ENCODE measurements at regions not wholly inside any gene's neighbourhood (a gene's known extent, or its start where the extent isn't known, plus 50 kb on each side); places are given as distances from the start of the nearest gene placed in this dataset.
"Not testable (repeated sequence)": the region's sequence is repeated elsewhere in the genome, so short reads cannot be mapped to it uniquely, and the experiment has no call there.

GRCh38 chr3:101151286-101151913 is 158.2 kb upstream of the ABI3BP start:
- no peak for DNase-seq
- Mint-ChIP-seq H3K27ac (no peak overlapping the region), H3K27me3 (peaks cover 46 to 47% of the 10 kb centered on the region in 2 donors), H3K9me3 (no peaks in the 10 kb centered on the region), H3K4me3 (no peak overlapping the region), H3K36me3 (ENCODE audit: insufficient read depth) (peaks cover 3% of the 10 kb centered on the region), H3K4me1 (ENCODE audit: low read depth in 2 of 2) (no peaks in the 10 kb centered on the region)
- ATAC-seq (replicated peaks) = no peak

DNA sequence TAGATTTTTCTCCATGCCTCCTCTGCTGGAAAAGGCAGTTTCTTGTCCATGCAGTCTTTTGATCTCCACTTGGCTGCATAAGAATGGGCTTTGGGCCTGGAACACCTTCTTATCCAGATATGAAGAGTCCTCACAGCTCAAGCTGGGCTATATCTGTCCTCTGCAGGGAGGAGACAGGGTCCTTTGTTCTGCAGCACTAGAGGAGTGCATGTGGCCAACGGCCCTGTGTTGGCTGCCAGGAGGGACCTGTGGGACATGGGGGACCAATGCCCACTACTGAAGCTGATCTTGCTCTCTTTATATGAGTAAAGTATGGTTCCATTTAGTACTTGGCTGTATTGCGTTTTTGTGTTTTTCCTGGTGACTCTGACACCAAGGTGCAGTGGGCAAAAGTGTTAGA is 157.3 kb upstream of the ABI3BP start:
- Mint-ChIP-seq H3K4me1 (ENCODE audit: low read depth in 2 of 2) (no peaks in the 10 kb centered on the region), H3K4me3 (no peak overlapping the region), H3K36me3 (ENCODE audit: insufficient read depth) (peaks cover 3% of the 10 kb centered on the region), H3K27ac (no peak overlapping the region), H3K9me3 (no peaks in the 10 kb centered on the region), H3K27me3 (peaks cover 38 to 39% of the 10 kb centered on the region in 2 donors)
- ATAC-seq (replicated peaks) (no peak), DNase-seq (no peak)

DNA sequence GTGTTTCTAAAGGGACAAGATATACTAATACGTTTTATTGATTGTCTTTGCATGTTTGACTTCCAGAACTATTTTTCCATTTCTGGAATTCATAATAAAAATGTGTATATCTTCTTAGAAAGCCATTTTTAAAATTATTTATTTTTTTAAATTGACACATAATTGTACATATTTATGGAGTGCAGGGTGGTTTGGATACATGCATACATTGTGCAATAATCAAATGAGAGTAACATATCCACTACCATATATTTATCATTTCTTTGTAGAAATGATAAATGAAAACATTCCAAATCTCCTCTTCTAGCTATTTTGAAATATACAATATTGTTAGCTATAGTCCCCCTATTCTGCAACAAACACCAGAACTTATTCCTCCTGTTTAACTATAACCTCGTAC is 156.5 kb upstream of the ABI3BP start:
- peaks cover 31 to 36% of the 10 kb centered on the region in 2 donors for H3K27me3 Mint-ChIP-seq

GRCh38 chr3:101149251-101149650 is 156.0 kb upstream of the ABI3BP start:
- peaks cover 3% of the 10 kb centered on the region for H3K36me3 Mint-ChIP-seq (ENCODE audit: insufficient read depth)
- H3K9me3 Mint-ChIP-seq = no peaks in the 10 kb centered on the region
- ATAC-seq (replicated peaks) (no peak), DNase-seq (no peak)
- H3K4me1 Mint-ChIP-seq (ENCODE audit: low read depth in 2 of 2) = no peaks in the 10 kb centered on the region
- H3K27me3 Mint-ChIP-seq = peaks cover 27 to 31% of the 10 kb centered on the region in 2 donors
- H3K27ac Mint-ChIP-seq = no peak overlapping the region
- H3K4me3 Mint-ChIP-seq = no peak overlapping the region

More for the DNA sequence above, 156.5 kb upstream of the ABI3BP start:
- Mint-ChIP-seq H3K36me3 (ENCODE audit: insufficient read depth) (peaks cover 3% of the 10 kb centered on the region), H3K27ac (no peak overlapping the region), H3K9me3 (no peaks in the 10 kb centered on the region), H3K4me3 (no peak overlapping the region), H3K4me1 (ENCODE audit: low read depth in 2 of 2) (no peaks in the 10 kb centered on the region)
- ATAC-seq (replicated peaks) (no peak), DNase-seq (no peak)

DNA sequence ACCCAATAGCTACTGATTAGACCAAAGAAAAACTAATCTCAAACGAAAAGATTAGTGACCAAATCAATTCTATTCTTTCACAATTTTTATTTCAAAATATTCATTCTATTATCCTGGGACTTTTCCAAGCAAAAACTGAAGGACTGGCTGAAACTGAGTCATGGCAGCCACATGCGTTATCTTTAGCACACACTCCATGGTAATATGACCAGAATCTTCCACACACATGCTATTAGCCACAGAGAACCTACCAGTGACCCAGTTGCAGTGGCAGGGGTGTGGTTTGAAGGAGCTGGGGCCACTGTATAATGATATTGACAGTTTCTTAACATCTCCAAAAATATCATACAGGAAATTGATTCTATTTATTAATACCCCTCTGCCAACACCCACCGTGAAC is 154.8 kb upstream of the ABI3BP start:
- H3K27me3 Mint-ChIP-seq = peaks cover 19 to 22% of the 10 kb centered on the region in 2 donors

DNA sequence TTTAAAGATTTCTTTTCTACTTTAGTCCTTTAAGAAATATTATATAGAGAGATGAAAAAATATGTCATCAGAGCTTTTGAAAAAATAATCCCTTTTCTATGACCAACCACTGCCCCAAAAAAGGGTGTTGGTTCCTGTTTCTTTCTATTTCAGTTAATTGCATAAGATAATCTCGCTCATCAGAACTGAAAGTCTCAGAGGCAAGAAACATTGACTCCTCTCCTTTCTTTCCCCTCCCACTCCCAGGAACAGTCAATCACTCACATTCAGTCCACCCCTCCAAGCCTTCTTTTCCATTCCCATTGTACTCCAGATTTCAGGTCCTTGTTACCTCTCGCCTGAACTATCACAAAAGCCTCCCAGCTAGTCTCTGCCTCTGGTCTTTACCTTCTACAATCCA is 153.7 kb upstream of the ABI3BP start:
- Mint-ChIP-seq H3K27ac (no peak overlapping the region), H3K36me3 (ENCODE audit: insufficient read depth) (no peaks in the 10 kb centered on the region), H3K4me3 (no peak overlapping the region), H3K9me3 (no peaks in the 10 kb centered on the region), H3K4me1 (ENCODE audit: low read depth in 2 of 2) (no peaks in the 10 kb centered on the region), H3K27me3 (peaks cover 11 to 18% of the 10 kb centered on the region in 2 donors)
- ATAC-seq (replicated peaks) (no peak), DNase-seq (no peak)

More for the DNA sequence above, 154.8 kb upstream of the ABI3BP start:
- Mint-ChIP-seq H3K9me3 (no peaks in the 10 kb centered on the region), H3K27ac (peak overlapping the region in 1 of 2 donors; percentile 66), H3K4me1 (ENCODE audit: low read depth in 2 of 2) (no peaks in the 10 kb centered on the region), H3K4me3 (no peak overlapping the region), H3K36me3 (ENCODE audit: insufficient read depth) (peaks cover 3% of the 10 kb centered on the region)
- ATAC-seq (replicated peaks) (no peak), DNase-seq (no peak)

DNA sequence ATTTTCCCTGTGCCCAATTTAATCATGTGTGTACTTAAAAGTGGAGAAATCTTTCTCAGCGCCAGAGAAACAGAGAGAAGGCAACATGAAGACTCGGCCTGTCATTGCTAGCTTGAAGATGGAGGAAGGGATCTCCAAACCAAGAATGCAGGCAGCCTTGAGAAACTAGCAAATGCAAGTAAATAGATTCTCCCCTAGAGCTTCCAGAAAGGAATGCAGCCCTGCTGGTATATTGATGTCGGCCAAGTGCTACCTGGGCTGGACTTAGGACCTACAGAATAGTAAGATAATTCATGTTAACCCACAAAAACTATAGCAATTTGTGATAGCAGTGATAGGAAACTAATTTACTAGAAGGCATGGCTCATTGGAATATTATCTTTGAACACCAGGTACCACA is 150.9 kb upstream of the ABI3BP start:
- Mint-ChIP-seq H3K4me3 (no peak overlapping the region), H3K9me3 (no peaks in the 10 kb centered on the region), H3K4me1 (ENCODE audit: low read depth in 2 of 2) (no peaks in the 10 kb centered on the region)

DNA sequence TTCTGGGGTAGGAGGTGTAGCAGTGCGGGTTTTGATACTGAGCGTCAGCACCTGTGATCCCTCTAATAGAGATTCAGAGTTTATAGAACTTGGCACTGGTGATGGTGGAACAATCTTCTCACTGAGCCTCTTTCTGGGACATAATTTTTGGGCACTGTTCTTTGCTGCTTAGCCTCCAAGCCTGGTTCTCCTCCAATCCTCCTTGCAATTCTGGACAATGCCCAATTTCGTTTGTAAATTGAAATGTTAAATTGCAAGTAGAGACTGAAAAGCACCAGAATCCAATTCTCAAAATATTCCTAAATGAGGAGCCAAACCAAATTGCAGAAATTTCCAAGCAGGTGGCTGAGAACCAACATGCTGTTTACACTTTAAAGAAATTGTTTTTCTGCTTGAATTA is 149.8 kb upstream of the ABI3BP start:
- Mint-ChIP-seq H3K9me3 (no peaks in the 10 kb centered on the region), H3K4me1 (ENCODE audit: low read depth in 2 of 2) (no peaks in the 10 kb centered on the region), H3K27me3 (peaks cover 6 to 11% of the 10 kb centered on the region in 2 donors), H3K27ac (no peak overlapping the region), H3K36me3 (ENCODE audit: insufficient read depth) (no peaks in the 10 kb centered on the region), H3K4me3 (no peak overlapping the region)
- no peak for ATAC-seq (replicated peaks)
- no peak for DNase-seq

More for the DNA sequence above, 150.9 kb upstream of the ABI3BP start:
- Mint-ChIP-seq H3K27me3 (peaks cover 2 to 11% of the 10 kb centered on the region in 2 donors), H3K27ac (no peak overlapping the region), H3K36me3 (ENCODE audit: insufficient read depth) (no peaks in the 10 kb centered on the region)
- ATAC-seq (replicated peaks) = no peak
- no peak for DNase-seq

- Mint-ChIP-seq H3K4me1 (ENCODE audit: low read depth in 2 of 2) (no peaks in the 10 kb centered on the region), H3K36me3 (ENCODE audit: insufficient read depth) (no peaks in the 10 kb centered on the region), H3K9me3 (no peaks in the 10 kb centered on the region), H3K27ac (no peak overlapping the region), H3K27me3 (peaks cover 6 to 11% of the 10 kb centered on the region in 2 donors), H3K4me3 (no peak overlapping the region)
- DNase-seq (no peak), ATAC-seq (replicated peaks) (no peak)
Observed at GRCh38 chr3:101142160-101142559, 148.9 kb upstream of the ABI3BP start.

GRCh38 chr3:101141135-101141534 is 147.9 kb upstream of the ABI3BP start:
- H3K27me3 Mint-ChIP-seq = peaks cover 6 to 11% of the 10 kb centered on the region in 2 donors

GRCh38 chr3:101138817-101139216 is 145.6 kb upstream of the ABI3BP start:
- H3K27ac Mint-ChIP-seq = no peak overlapping the region
- peaks cover 0 to 1% of the 10 kb centered on the region in 2 donors for H3K4me1 Mint-ChIP-seq (ENCODE audit: low read depth in 2 of 2)
- H3K27me3 Mint-ChIP-seq = peaks cover 6 to 9% of the 10 kb centered on the region in 2 donors
- no peaks in the 10 kb centered on the region for H3K36me3 Mint-ChIP-seq (ENCODE audit: insufficient read depth)
- no peak overlapping the region for H3K4me3 Mint-ChIP-seq
- no peak for ATAC-seq (replicated peaks)
- no peak for DNase-seq
- H3K9me3 Mint-ChIP-seq = no peaks in the 10 kb centered on the region

More at GRCh38 chr3:101141135-101141534, 147.9 kb upstream of the ABI3BP start:
- no peak for DNase-seq
- Mint-ChIP-seq H3K4me1 (ENCODE audit: low read depth in 2 of 2) (no peaks in the 10 kb centered on the region), H3K9me3 (no peaks in the 10 kb centered on the region), H3K4me3 (no peak overlapping the region), H3K27ac (no peak overlapping the region), H3K36me3 (ENCODE audit: insufficient read depth) (no peaks in the 10 kb centered on the region)
- ATAC-seq (replicated peaks) = no peak

- H3K36me3 Mint-ChIP-seq (ENCODE audit: insufficient read depth) = no peaks in the 10 kb centered on the region
- no peak for ATAC-seq (replicated peaks)
- peaks cover 0 to 6% of the 10 kb centered on the region in 2 donors for H3K27me3 Mint-ChIP-seq
Observed at GRCh38 chr3:101134331-101134730, 141.1 kb upstream of the ABI3BP start.

GRCh38 chr3:101133652-101134051 is 140.4 kb upstream of the ABI3BP start:
- Mint-ChIP-seq H3K9me3 (peaks cover 0 to 4% of the 10 kb centered on the region in 2 donors), H3K36me3 (ENCODE audit: insufficient read depth) (no peaks in the 10 kb centered on the region), H3K4me1 (ENCODE audit: low read depth in 2 of 2) (peaks cover 5 to 8% of the 10 kb centered on the region in 2 donors), H3K4me3 (peak overlapping the region in 1 of 2 donors; percentile 19), H3K27me3 (no peaks in the 10 kb centered on the region), H3K27ac (peak overlapping the region in 1 of 2 donors; percentile 28)
- ATAC-seq (replicated peaks) (no peak), DNase-seq (no peak)

More at GRCh38 chr3:101134331-101134730, 141.1 kb upstream of the ABI3BP start:
- Mint-ChIP-seq H3K9me3 (peaks cover 0 to 4% of the 10 kb centered on the region in 2 donors), H3K27ac (no peak overlapping the region), H3K4me1 (ENCODE audit: low read depth in 2 of 2) (peaks cover 5 to 8% of the 10 kb centered on the region in 2 donors), H3K4me3 (no peak overlapping the region)
- DNase-seq = no peak

DNA sequence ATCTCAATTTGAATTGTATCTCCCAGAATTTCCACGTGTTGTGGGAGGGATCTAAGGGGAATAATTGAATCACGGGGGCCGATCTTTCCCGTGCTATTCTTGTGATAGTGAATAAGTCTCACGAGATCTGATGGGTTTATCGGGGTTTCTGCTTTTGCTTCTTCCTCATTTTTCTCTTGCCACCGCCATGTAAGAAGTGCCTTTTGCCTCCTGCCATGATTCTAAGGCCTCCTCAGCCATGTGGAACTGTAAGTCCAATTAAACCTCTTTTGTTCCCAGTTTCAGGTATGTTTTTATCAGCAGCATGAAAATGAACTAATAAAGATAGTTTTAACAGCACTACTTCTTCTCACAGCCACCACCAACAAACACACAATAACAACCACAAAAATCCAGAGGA is 140.0 kb upstream of the ABI3BP start:
- not testable (repeated sequence) for ATAC-seq (replicated peaks); H3K36me3 Mint-ChIP-seq (ENCODE audit: insufficient read depth); H3K4me3 Mint-ChIP-seq; H3K27ac Mint-ChIP-seq; DNase-seq; H3K9me3 Mint-ChIP-seq; H3K4me1 Mint-ChIP-seq (ENCODE audit: low read depth in 2 of 2); H3K27me3 Mint-ChIP-seq

Data from effector memory CD8-positive, alpha-beta T cell (primary cell).